ENCODE measurements at regions not wholly inside any gene's neighbourhood (a gene's known extent, or its start where the extent isn't known, plus 50 kb on each side); places are given as distances from the start of the nearest gene placed in this dataset.
"Not testable (repeated sequence)": the region's sequence is repeated elsewhere in the genome, so short reads cannot be mapped to it uniquely, and the experiment has no call there.

DNA sequence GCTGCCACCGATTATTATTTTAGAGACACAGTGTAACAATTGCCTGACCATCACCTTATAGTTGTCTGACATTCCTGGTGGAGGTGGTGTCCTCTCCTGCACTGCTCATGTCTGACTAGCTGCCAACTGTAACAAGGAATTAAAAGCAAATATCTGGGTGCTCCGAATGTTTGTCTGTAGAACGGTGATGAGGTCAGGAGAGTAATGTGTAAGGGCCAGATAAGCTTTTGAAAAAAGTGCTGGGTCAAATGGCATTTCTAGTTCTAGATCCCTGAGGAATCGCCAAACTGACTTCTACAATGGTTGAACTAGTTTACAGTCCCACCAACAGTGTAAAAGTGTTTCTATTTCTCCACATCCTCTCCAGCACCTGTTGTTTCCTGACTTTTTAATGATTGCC, 164.3 kb downstream of the VSIG4 start:
- DNase-seq; ATAC-seq (replicated peaks in 1 of 2); H3K4me3 Mint-ChIP-seq; H3K36me3 Mint-ChIP-seq (ENCODE audit: insufficient read depth in 2 of 2); H3K9me3 Mint-ChIP-seq; H3K27ac Mint-ChIP-seq: not testable (repeated sequence)
- H3K4me1 Mint-ChIP-seq (ENCODE audit: low read depth) = peaks cover 24% of the 10 kb centered on the region
- H3K27me3 Mint-ChIP-seq (ENCODE audit: low read depth) = peaks cover 17% of the 10 kb centered on the region

DNA sequence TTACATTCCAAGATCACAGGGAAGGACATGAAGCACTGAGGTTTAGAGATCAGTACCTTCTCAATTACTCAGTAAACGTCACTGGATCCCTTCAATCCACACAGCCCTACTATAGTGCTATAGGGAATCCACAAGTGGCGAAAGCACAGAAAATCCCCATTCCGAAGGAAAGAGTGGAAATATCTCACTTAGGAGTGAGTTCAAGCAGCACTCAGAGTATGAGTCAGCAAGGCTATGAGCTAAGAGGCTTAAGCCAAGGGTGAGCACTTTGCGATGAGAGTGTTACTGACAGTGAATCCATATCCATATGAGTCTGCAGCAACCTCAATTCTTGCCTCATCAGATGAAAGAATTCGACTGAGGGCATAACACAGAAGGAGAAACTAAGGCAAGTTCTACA, 165.1 kb downstream of the VSIG4 start:
- no peaks in the 10 kb centered on the region for H3K36me3 Mint-ChIP-seq (ENCODE audit: insufficient read depth in 2 of 2)
- DNase-seq (no peak), ATAC-seq (replicated peaks in 1 of 2) (no peak)
- H3K4me3 Mint-ChIP-seq = no peak overlapping the region
- H3K27me3 Mint-ChIP-seq (ENCODE audit: low read depth) = peaks cover 17% of the 10 kb centered on the region
- H3K9me3 Mint-ChIP-seq = no peaks in the 10 kb centered on the region
- H3K27ac Mint-ChIP-seq = no peak overlapping the region
- peaks cover 16% of the 10 kb centered on the region for H3K4me1 Mint-ChIP-seq (ENCODE audit: low read depth)

DNA sequence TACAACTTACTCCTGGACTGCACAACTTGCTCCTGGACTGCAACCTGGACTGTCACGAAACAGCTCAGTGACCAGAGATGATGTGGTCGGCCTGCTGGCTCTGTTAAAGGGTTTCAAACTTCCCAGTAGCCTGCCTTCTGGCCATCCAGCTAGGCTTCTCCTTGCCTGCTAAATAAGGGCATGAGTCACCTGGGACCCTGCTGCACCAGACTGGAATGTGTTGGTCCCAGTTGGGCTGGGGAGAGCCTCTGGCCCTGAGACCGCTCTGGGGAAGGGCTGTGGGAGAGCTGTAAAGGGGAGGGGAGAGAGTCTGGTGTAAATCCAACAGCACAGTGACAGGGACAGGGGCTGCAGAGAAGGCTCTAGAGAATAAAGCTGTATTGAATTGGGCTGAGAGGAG, 165.8 kb downstream of the VSIG4 start:
- Mint-ChIP-seq H3K27ac (no peak overlapping the region), H3K36me3 (ENCODE audit: insufficient read depth in 2 of 2) (no peaks in the 10 kb centered on the region), H3K27me3 (ENCODE audit: low read depth) (peaks cover 12% of the 10 kb centered on the region), H3K4me3 (no peak overlapping the region), H3K9me3 (no peaks in the 10 kb centered on the region), H3K4me1 (ENCODE audit: low read depth) (peaks cover 12% of the 10 kb centered on the region)
- DNase-seq = no peak
- no peak for ATAC-seq (replicated peaks in 1 of 2)

DNA sequence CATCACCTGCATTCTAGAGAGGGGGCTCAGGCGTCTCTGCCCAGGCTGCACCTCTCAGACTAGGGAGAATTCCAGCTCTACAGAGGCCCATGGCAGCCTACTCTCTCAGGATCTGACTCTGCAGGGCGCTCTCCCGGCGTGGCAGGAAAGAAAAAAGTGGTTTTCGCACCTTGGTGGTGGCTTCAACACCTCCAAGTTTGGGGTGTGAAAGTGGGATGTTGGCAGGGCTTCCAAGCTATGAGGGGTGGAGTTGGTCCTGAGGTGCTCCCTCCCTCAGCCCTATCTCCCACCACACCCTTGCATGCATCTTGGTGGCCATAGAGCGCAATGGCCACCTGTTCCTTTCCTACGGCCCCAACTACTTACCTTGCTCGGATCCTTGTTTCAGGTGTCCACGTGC, 166.5 kb downstream of the VSIG4 start:
- ATAC-seq (replicated peaks in 1 of 2) (no peak), DNase-seq (no peak)
- H3K27ac Mint-ChIP-seq = no peak overlapping the region
- H3K36me3 Mint-ChIP-seq (ENCODE audit: insufficient read depth in 2 of 2) = no peaks in the 10 kb centered on the region
- H3K4me3 Mint-ChIP-seq = no peak overlapping the region
- peaks cover 17% of the 10 kb centered on the region for H3K4me1 Mint-ChIP-seq (ENCODE audit: low read depth)
- peaks cover 12% of the 10 kb centered on the region for H3K27me3 Mint-ChIP-seq (ENCODE audit: low read depth)
- H3K9me3 Mint-ChIP-seq = no peaks in the 10 kb centered on the region

DNA sequence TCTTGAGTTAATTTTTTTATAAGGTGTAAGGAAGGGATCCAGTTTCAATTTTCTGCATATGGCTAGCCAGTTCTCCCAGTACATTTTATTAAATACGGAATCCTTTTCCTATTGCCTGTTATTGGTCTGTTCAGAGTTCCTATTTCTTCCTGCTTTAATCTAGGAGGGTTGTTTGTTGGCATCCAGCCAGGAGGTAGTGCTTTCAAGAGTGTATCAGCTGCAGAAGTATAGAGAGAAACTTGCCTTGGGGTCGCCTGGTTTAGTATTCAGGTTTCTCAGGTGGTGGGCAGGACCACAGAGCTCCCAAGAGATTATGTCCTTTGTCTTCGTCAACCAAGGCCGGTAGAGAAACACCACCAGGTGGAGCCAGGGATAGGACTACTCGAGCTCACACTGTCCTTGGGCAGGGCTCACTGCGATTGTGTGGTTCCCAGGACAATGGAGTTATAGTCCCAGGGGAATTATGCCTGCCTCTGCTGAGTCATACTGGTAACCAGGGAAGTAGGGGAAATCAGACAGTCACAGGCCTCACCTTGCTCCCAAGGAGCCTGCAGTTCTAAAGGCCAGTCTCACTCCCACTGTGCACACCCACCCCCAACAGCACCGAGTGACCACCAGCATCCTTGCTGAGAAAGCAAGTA, 168.1 kb downstream of the VSIG4 start:
- peak in 1 of 2 donors; percentile 5 for DNase-seq
- no peaks in the 10 kb centered on the region for H3K36me3 Mint-ChIP-seq (ENCODE audit: insufficient read depth in 2 of 2)
- no peaks in the 10 kb centered on the region for H3K9me3 Mint-ChIP-seq
- ATAC-seq (replicated peaks in 1 of 2) = peak in 1 of 2 donors; percentile 40
- peaks cover 12% of the 10 kb centered on the region for H3K27me3 Mint-ChIP-seq (ENCODE audit: low read depth)
- peaks cover 15% of the 10 kb centered on the region for H3K4me1 Mint-ChIP-seq (ENCODE audit: low read depth)
- H3K27ac Mint-ChIP-seq = no peak overlapping the region
- no peak overlapping the region for H3K4me3 Mint-ChIP-seq

DNA sequence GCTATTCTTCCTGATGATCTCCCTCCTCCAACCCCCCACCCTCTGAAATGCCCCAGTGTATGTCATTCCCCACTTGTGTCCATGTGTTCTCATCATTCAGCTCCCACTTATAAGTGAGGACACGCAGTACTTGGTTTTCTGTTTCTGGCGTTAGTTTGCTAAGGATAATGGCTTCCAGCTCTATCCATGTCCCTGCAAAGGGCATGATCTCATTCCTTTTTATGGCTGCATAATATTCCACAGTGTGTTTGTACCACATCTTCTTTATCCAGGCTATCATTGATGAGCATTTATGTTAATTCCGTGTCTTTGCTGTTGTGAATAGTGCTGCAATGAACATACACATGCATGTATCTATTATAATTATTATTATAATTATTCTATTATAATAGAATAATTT, 169.3 kb downstream of the VSIG4 start:
- peaks cover 12% of the 10 kb centered on the region for H3K27me3 Mint-ChIP-seq (ENCODE audit: low read depth)
- H3K4me1 Mint-ChIP-seq (ENCODE audit: low read depth) = peaks cover 28% of the 10 kb centered on the region
- not testable (repeated sequence) for H3K27ac Mint-ChIP-seq; H3K36me3 Mint-ChIP-seq (ENCODE audit: insufficient read depth in 2 of 2); H3K4me3 Mint-ChIP-seq; DNase-seq; H3K9me3 Mint-ChIP-seq; ATAC-seq (replicated peaks in 1 of 2)

DNA sequence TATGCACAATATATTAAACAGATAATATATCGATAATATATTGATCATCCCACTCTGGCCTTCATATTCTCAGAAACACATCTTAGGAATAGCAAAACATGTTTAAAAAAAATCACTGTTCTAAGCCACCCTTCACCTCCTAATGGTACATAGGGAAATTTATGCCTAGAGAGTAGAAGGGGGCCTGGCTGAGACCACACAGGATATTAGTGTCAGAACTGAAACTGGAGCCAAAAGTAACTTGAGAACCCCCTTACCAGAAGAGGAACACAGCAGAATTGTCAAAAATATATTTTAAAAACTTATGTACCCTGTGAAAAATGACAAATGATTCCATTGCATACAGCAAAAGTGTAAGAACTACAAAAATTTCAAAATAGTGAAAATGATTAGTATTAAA, 173.1 kb downstream of the VSIG4 start:
- H3K27me3 Mint-ChIP-seq (ENCODE audit: low read depth) = peaks cover 24% of the 10 kb centered on the region
- DNase-seq = no peak
- no peak for ATAC-seq (replicated peaks in 1 of 2)
- no peak overlapping the region for H3K27ac Mint-ChIP-seq
- no peak overlapping the region for H3K4me3 Mint-ChIP-seq
- no peaks in the 10 kb centered on the region for H3K9me3 Mint-ChIP-seq
- H3K4me1 Mint-ChIP-seq (ENCODE audit: low read depth) = peaks cover 43% of the 10 kb centered on the region
- H3K36me3 Mint-ChIP-seq (ENCODE audit: insufficient read depth in 2 of 2) = no peaks in the 10 kb centered on the region

DNA sequence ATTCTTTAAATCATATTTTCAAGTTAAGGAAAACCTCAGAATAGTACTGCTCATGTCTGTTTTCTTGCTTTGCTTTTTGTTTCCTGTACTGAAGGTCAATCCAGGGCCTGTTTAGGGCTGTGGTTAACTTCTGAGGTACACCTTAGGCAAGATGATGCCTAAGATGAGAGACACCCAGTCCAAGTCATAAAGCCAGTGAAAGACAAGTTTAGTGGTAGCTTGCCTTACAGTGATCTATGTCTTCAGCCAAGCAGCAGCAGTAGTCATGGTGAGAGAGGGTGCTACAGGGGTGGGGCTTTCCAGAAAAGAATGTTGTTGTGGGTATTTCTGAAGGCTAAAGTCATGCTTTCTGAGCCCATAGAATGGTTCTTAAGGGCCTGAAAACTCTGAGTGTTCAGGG, 173.7 kb downstream of the VSIG4 start:
- H3K36me3 Mint-ChIP-seq (ENCODE audit: insufficient read depth in 2 of 2) = no peaks in the 10 kb centered on the region
- H3K4me1 Mint-ChIP-seq (ENCODE audit: low read depth) = peaks cover 49% of the 10 kb centered on the region
- H3K27ac Mint-ChIP-seq = peak overlapping the region; percentile 73
- peaks cover 24% of the 10 kb centered on the region for H3K27me3 Mint-ChIP-seq (ENCODE audit: low read depth)
- H3K4me3 Mint-ChIP-seq = peak overlapping the region in 1 of 2 donors; percentile 35
- peak; percentile 50 to 57 for DNase-seq
- ATAC-seq (replicated peaks in 1 of 2) = peak; percentile 98
- H3K9me3 Mint-ChIP-seq = no peaks in the 10 kb centered on the region

DNA sequence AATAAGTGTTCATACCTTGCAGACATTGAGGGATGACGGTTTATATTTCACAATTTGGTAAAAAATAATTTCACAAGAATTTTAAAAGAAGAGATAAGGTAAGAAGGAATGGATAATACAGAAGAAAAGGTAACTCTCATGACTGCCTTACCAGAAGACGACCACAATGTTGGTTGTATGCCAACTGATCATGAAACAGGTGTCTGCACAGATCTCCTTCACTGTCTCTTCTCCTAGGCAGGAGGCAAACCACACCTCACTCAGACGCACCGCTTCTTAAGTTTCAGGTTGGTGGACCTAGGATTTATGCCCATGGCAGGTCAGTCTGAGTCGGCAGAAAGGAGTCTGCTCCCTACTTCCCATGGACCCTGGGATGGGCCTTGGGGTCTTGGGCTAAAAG, 177.2 kb downstream of the VSIG4 start:
- H3K27ac Mint-ChIP-seq = no peak overlapping the region
- peaks cover 64% of the 10 kb centered on the region for H3K4me1 Mint-ChIP-seq (ENCODE audit: low read depth)
- H3K4me3 Mint-ChIP-seq = no peak overlapping the region
- ATAC-seq (replicated peaks in 1 of 2) (no peak), DNase-seq (peak in 1 of 2 donors; percentile 4)
- H3K27me3 Mint-ChIP-seq (ENCODE audit: low read depth) = peaks cover 24% of the 10 kb centered on the region
- H3K9me3 Mint-ChIP-seq = no peaks in the 10 kb centered on the region
- H3K36me3 Mint-ChIP-seq (ENCODE audit: insufficient read depth in 2 of 2) = no peaks in the 10 kb centered on the region

DNA sequence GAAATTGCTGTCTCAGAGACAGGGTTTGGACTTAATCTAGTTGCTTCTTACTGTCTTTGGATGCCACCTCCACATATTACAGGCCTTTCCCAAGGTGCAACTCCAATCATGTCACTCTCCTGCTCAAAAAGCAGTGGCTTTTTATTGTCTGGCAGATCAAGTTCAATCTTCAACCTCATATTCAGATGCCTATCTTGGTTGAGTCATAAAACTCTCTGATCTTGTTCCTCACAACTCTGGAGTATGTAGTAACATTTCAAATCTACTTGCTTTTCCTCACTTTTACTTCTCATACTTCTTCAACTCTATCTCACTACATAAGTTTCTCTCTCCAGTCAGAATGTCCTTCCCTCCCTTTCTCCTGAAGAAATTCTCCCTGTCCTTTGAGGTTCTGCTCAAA, 180.6 kb downstream of the VSIG4 start:
- DNase-seq = no peak
- H3K4me3 Mint-ChIP-seq = peak overlapping the region in 1 of 2 donors; percentile 44
- peak; percentile 39 to 52 for ATAC-seq (replicated peaks in 1 of 2)
- H3K27ac Mint-ChIP-seq = peak overlapping the region; percentile 26
- H3K27me3 Mint-ChIP-seq (ENCODE audit: low read depth) = peaks cover 14% of the 10 kb centered on the region
- peaks cover 9 to 12% of the 10 kb centered on the region in 2 donors for H3K36me3 Mint-ChIP-seq (ENCODE audit: insufficient read depth in 2 of 2)
- peaks cover 39% of the 10 kb centered on the region for H3K4me1 Mint-ChIP-seq (ENCODE audit: low read depth)
- H3K9me3 Mint-ChIP-seq = peaks cover 6 to 8% of the 10 kb centered on the region in 2 donors

DNA sequence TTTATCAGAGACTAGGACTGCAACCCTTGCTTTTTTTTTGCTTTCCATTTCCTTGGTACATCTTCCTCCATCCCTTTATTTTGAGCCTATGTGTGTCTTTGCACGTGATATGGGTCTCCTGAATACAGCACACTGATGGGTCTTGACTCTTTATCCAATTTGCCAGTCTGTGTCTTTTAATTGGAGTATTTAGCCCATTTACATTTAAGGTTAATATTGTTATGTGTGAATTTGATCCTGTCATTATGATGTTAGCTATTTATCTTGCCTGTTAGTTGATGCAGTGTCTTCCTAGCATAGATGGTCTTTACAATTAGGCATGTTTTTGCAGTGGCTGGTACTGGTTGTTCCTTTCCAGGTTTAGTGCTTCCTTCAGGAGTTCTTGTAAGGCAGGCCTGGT, 185.4 kb downstream of the VSIG4 start:
- H3K4me1 Mint-ChIP-seq (ENCODE audit: low read depth); H3K27ac Mint-ChIP-seq; ATAC-seq (replicated peaks in 1 of 2); DNase-seq; H3K4me3 Mint-ChIP-seq: not testable (repeated sequence)
- Mint-ChIP-seq H3K36me3 (ENCODE audit: insufficient read depth in 2 of 2) (peaks cover 10 to 22% of the 10 kb centered on the region in 2 donors), H3K9me3 (peaks cover 11 to 19% of the 10 kb centered on the region in 2 donors), H3K27me3 (ENCODE audit: low read depth) (peaks cover 22% of the 10 kb centered on the region)

DNA sequence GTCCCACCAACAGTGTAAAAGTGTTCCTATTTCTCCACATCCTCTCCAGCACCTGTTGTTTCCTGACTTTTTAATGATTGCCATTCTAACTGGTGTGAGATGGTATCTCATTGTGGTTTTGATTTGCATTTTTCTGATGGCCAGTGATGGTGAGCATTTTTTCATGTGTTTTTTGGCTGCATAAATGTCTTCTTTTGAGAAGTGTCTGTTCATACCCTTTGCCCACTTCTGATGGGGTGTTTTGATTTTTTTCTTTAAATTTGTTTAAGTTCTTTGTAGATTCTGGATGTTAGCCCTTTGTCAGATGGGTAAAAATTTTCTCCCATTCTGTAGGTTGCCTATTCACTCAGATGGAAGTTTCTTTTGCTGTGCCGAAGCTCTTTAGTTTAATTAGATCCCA, 183.9 kb downstream of the MSN start:
- Mint-ChIP-seq H3K9me3 (peaks cover 11 to 19% of the 10 kb centered on the region in 2 donors), H3K36me3 (ENCODE audit: insufficient read depth in 2 of 2) (peaks cover 10 to 22% of the 10 kb centered on the region in 2 donors), H3K27me3 (ENCODE audit: low read depth) (peaks cover 28% of the 10 kb centered on the region)
- not testable (repeated sequence) for DNase-seq; H3K4me3 Mint-ChIP-seq; H3K27ac Mint-ChIP-seq; H3K4me1 Mint-ChIP-seq (ENCODE audit: low read depth); ATAC-seq (replicated peaks in 1 of 2)

DNA sequence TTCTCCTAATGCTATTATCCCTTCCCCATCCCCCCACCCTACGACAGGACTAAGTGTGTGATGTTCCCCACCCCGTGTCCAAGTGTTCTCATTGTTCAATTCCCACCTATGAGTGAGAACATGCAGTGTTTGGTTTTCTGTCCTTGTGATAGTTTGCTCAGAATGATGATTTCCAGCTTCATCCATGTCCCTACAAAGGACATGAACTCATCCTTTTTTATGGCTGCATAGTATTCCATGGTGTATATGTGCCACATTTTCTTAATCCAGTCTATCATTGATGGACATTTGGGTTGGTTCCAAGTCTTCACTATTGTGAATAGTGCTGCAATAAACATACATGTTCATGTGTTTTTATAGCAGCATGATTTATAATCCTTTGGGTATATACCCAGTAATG, 183.4 kb downstream of the MSN start:
- not testable (repeated sequence) for H3K4me3 Mint-ChIP-seq; DNase-seq; H3K27ac Mint-ChIP-seq; H3K4me1 Mint-ChIP-seq (ENCODE audit: low read depth); ATAC-seq (replicated peaks in 1 of 2)
- Mint-ChIP-seq H3K9me3 (peaks cover 11 to 19% of the 10 kb centered on the region in 2 donors), H3K27me3 (ENCODE audit: low read depth) (peaks cover 28% of the 10 kb centered on the region), H3K36me3 (ENCODE audit: insufficient read depth in 2 of 2) (peaks cover 10 to 22% of the 10 kb centered on the region in 2 donors)

DNA sequence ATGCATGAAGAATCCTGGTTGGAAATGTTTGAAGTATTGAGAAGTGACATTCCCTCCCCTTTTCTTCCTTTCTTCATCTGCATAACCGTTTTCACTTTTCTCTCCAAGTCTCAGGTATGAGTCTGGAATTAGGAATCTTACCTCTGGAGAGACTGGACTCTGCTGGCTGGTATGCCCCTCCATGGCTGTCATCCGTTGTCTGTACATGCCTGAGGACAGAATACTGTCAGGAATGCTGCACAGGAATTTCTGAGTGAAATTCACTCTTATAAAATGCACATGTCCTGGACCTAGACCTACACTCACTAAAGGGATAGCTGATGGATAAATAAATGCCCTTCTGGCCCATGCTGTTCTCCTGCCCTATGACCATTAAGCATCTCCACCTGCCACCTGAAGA, 179.5 kb downstream of the MSN start:
- ATAC-seq (replicated peaks in 1 of 2) (no peak), DNase-seq (no peak)
- H3K9me3 Mint-ChIP-seq = peaks cover 0 to 2% of the 10 kb centered on the region in 2 donors
- no peaks in the 10 kb centered on the region for H3K4me1 Mint-ChIP-seq (ENCODE audit: low read depth)
- no peak overlapping the region for H3K27ac Mint-ChIP-seq
- H3K4me3 Mint-ChIP-seq = no peak overlapping the region
- H3K36me3 Mint-ChIP-seq (ENCODE audit: insufficient read depth in 2 of 2) = no peaks in the 10 kb centered on the region
- peaks cover 13% of the 10 kb centered on the region for H3K27me3 Mint-ChIP-seq (ENCODE audit: low read depth)
